ENCODE measurements at regions not wholly inside any gene's neighbourhood (a gene's known extent, or its start where the extent isn't known, plus 50 kb on each side); places are given as distances from the start of the nearest gene placed in this dataset.

DNA sequence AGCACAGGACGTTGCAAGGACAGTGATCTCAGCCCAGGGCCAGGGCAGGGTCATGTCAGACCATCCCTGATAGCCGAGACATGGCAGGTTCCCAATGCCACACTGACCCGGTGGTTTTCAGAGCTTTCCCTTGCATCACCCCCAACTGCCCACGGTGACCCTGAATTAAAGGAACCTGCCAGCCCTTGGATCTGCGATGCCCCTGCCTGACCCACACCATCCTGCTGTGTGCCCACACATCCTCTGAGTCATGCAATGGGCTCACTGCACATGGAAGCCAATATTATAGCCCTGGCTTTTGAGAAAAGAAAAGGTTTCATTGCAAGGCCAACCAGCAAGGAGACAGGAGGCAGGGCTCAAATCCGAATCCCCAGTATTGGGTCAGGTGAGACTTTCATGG, 132.6 kb upstream of the CST7 start:
- H3K4me3 Mint-ChIP-seq, result no peak overlapping the region
- no peak overlapping the region for H3K27ac Mint-ChIP-seq
- no peak for DNase-seq (ENCODE audit: low spot score in 2 of 2, unreplicated experiment in 2 of 2)
- TF ChIP-seq, protein P1, sequence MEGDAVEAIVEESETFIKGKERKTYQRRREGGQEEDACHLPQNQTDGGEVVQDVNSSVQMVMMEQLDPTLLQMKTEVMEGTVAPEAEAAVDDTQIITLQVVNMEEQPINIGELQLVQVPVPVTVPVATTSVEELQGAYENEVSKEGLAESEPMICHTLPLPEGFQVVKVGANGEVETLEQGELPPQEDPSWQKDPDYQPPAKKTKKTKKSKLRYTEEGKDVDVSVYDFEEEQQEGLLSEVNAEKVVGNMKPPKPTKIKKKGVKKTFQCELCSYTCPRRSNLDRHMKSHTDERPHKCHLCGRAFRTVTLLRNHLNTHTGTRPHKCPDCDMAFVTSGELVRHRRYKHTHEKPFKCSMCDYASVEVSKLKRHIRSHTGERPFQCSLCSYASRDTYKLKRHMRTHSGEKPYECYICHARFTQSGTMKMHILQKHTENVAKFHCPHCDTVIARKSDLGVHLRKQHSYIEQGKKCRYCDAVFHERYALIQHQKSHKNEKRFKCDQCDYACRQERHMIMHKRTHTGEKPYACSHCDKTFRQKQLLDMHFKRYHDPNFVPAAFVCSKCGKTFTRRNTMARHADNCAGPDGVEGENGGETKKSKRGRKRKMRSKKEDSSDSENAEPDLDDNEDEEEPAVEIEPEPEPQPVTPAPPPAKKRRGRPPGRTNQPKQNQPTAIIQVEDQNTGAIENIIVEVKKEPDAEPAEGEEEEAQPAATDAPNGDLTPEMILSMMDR (IDR thresholded peaks at IDR 0.05; ENCODE audit: unreplicated experiment), result no peak
- no peaks in the 10 kb centered on the region for H3K36me3 Mint-ChIP-seq
- H3K27me3 Mint-ChIP-seq (ENCODE audit: low read depth), result peaks cover 35% of the 10 kb centered on the region
- no peaks in the 10 kb centered on the region for H3K4me1 Mint-ChIP-seq
- H3K9me3 Mint-ChIP-seq, result no peaks in the 10 kb centered on the region

DNA sequence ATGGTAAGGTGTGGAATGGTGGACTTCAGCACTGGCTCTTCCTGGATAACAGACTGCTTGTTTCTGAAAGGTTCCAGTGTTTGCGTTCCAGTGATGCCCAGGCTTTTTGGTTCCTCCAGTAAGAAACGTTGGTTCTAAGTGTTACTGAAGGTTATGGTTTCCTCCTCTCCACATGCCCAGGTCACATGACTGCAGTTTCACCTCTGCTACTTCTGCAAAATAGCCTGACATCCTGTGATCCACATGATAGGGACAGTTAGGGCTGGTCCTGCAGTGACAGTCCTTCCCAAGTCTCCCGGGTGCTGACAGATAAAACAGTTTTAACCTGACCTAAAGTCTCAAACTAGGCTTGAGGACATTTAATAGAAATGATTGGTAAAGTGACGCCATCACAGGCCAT, 132.2 kb upstream of the CST7 start:
- Mint-ChIP-seq H3K27me3 (ENCODE audit: low read depth) (peaks cover 35% of the 10 kb centered on the region), H3K4me1 (no peaks in the 10 kb centered on the region), H3K36me3 (no peaks in the 10 kb centered on the region), H3K27ac (no peak overlapping the region), H3K4me3 (no peak overlapping the region), H3K9me3 (no peaks in the 10 kb centered on the region)
- no peak for DNase-seq (ENCODE audit: low spot score in 2 of 2, unreplicated experiment in 2 of 2)
- TF ChIP-seq, protein P1 (IDR thresholded peaks at IDR 0.05; ENCODE audit: unreplicated experiment), result no peak

DNA sequence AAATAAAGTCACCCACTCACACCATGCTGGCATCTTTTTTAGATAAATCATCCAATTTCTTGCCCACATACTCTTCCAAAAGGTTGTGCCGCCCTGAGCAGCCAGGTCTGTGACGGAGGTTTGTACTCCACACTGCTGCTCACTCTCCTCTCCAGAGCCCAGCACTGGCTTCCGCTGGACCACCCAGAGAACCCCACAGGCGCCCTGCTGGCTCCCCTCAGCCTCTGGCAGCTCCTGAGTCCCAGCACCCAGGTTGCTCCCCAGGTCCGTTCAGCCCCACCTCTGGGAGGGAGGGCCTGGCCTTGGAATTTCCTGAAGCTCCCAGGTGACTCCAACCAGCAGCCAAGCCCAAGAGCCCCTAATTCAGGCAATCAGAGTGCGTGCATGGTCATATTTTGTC, 131.7 kb upstream of the CST7 start:
- Mint-ChIP-seq H3K36me3 (no peaks in the 10 kb centered on the region), H3K4me1 (no peaks in the 10 kb centered on the region), H3K9me3 (no peaks in the 10 kb centered on the region), H3K27ac (no peak overlapping the region), H3K27me3 (ENCODE audit: low read depth) (peaks cover 39% of the 10 kb centered on the region), H3K4me3 (no peak overlapping the region)
- DNase-seq (ENCODE audit: low spot score in 2 of 2, unreplicated experiment in 2 of 2), result no peak
- TF ChIP-seq, protein P1 (IDR thresholded peaks at IDR 0.05; ENCODE audit: unreplicated experiment), result no peak

DNA sequence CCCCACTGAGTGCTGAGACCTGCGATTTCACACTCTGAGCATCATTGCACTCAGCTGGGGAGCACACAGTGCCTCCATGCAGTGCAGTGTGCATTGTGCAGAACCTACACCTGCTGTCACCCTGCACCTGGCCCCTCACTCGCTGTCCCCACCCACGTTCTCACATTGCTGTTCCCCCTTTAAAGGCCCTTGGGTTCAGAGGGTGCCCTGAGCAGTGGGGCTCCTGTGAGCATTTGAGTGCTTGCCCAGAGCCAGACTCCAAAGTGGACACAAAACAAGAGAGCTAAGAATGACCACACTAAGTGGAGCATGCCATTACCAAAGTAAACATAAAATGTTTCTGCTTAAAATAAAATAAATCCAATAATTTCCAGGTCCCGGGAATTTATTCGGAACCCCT, 131.0 kb upstream of the CST7 start:
- peaks cover 36% of the 10 kb centered on the region for H3K27me3 Mint-ChIP-seq (ENCODE audit: low read depth)
- H3K9me3 Mint-ChIP-seq, result no peaks in the 10 kb centered on the region
- H3K27ac Mint-ChIP-seq, result no peak overlapping the region
- no peak overlapping the region for H3K4me3 Mint-ChIP-seq
- H3K4me1 Mint-ChIP-seq, result no peaks in the 10 kb centered on the region
- no peak for DNase-seq (ENCODE audit: low spot score in 2 of 2, unreplicated experiment in 2 of 2)
- no peaks in the 10 kb centered on the region for H3K36me3 Mint-ChIP-seq
- TF ChIP-seq, protein P1 (IDR thresholded peaks at IDR 0.05; ENCODE audit: unreplicated experiment), result no peak

DNA sequence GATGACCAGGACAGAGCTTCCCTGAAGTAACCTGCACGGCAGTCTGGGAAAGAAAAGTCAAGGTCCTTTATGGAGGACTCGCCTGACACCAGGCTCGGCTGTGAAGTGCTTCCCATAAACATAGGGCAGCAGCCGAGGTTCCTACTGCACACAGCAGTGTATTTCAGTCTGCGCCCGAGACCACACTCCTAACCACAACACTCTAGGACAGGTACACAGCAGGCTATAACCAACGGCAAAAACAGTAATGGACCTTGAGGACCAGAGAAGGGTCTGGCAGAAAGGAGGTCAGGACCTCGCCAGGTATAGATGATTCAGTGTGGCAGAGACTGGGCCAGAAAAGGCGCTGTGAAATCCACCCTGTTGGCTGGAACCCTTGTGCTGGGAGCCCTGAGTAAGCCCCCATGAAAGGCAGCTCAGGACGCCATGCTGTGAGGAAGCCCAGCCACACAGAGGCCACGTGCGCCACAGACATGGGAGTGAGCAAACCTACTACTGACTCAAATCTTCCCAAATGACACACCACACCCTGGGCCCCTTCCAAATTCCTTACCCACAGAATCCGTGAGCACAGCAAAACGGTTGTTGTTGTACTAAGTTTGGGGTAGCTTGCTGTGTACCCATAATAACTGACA, 129.6 kb upstream of the CST7 start:
- DNase-seq (ENCODE audit: low spot score in 2 of 2, unreplicated experiment in 2 of 2), result no peak
- Mint-ChIP-seq H3K36me3 (no peaks in the 10 kb centered on the region), H3K4me1 (no peaks in the 10 kb centered on the region), H3K4me3 (no peak overlapping the region), H3K27me3 (ENCODE audit: low read depth) (peaks cover 31% of the 10 kb centered on the region), H3K9me3 (no peaks in the 10 kb centered on the region), H3K27ac (no peak overlapping the region)
- TF ChIP-seq, protein P1 (IDR thresholded peaks at IDR 0.05; ENCODE audit: unreplicated experiment), result no peak

DNA sequence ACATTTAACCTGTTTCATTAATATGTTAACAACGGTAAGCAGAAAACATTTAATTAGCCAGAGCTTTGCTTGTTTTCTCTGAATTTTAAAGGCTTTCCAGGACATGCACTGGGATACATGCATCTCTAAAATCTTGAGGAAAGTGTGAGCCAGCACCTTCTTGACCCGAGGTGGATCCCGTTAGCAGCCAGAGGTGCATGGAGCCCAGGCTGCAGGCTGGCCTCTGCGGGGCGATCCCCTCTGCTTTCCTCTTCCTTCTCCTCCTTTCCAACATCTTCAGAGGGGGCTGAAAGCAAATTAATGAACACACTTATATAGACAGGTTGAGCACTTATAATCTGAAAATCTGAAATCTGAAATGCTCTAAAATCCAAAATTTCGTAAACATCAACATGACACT, 128.7 kb upstream of the CST7 start:
- Mint-ChIP-seq H3K4me1 (no peaks in the 10 kb centered on the region), H3K36me3 (no peaks in the 10 kb centered on the region), H3K9me3 (no peaks in the 10 kb centered on the region), H3K27ac (no peak overlapping the region), H3K27me3 (ENCODE audit: low read depth) (peaks cover 28% of the 10 kb centered on the region), H3K4me3 (no peak overlapping the region)
- TF ChIP-seq, protein P1 (IDR thresholded peaks at IDR 0.05; ENCODE audit: unreplicated experiment), result no peak
- DNase-seq (ENCODE audit: low spot score in 2 of 2, unreplicated experiment in 2 of 2), result no peak

All from mesothelial cell of epicardium (in vitro differentiated cells).